Esophagus squamous epithelium (tissue), 4 donors: ENCODE measurements at regions not wholly inside any gene's neighbourhood (a gene's known extent, or its start where the extent isn't known, plus 50 kb on each side); places are given as distances from the start of the nearest gene placed in this dataset.

Source experiments
- POLR2A ChIP-seq, 4 donors: fragments of 450-650 bp; IDR thresholded peaks; one replicate each; pipeline ENCODE4 v1.6.1; 2017; ENCODE audit warnings: antibody characterized with exemption in 4 of 4, mild to moderate bottlenecking in 4 of 4, moderate library complexity in 3 of 4
- TF ChIP-seq, protein P1 (sequence below), 6 experiments: fragments of 450-650 bp in 4 of 6; fragments of 200-600 bp in 2 of 6; sonication (generic) in 2 of 6; IDR thresholded peaks; one replicate each; pipeline ENCODE4 v1.5.1; 2016 to 2019; ENCODE audit warnings: antibody characterized with exemption in 6 of 6, mild to moderate bottlenecking in 4 of 6, moderate library complexity in 4 of 6

DNA sequence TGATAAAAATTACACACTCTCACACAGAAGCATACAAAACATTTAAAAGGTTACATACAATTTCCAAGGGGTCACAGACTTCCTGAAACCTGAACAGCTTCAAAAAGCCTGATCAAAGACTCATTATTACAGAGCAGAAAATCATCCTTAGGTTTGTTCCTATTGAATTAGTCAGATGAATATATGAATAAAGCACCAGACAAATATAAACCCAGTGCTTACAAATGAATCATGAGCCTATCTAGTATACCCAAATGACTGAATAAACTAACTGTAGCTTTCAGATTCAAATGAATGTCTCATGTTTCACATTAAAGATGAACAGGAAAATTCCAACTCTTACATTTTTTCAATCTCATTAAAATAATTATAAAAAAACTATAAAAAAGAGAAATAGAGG, 550.3 kb downstream of the SUCLG1 start:
- TF ChIP-seq POLR2A (IDR thresholded peaks at IDR 0.05), result no peak
- TF ChIP-seq, protein P1, sequence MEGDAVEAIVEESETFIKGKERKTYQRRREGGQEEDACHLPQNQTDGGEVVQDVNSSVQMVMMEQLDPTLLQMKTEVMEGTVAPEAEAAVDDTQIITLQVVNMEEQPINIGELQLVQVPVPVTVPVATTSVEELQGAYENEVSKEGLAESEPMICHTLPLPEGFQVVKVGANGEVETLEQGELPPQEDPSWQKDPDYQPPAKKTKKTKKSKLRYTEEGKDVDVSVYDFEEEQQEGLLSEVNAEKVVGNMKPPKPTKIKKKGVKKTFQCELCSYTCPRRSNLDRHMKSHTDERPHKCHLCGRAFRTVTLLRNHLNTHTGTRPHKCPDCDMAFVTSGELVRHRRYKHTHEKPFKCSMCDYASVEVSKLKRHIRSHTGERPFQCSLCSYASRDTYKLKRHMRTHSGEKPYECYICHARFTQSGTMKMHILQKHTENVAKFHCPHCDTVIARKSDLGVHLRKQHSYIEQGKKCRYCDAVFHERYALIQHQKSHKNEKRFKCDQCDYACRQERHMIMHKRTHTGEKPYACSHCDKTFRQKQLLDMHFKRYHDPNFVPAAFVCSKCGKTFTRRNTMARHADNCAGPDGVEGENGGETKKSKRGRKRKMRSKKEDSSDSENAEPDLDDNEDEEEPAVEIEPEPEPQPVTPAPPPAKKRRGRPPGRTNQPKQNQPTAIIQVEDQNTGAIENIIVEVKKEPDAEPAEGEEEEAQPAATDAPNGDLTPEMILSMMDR (IDR thresholded peaks at IDR 0.05), result no peak
